IMR-90 (cell line): ENCODE measurements at regions not wholly inside any gene's neighbourhood (a gene's known extent, or its start where the extent isn't known, plus 50 kb on each side); places are given as distances from the start of the nearest gene placed in this dataset.

Source experiments
- ATAC-seq: fragments of 200-7000 bp; cut with Tn5 transposase; 2 replicates; pipeline ENCODE4 v1.9.1; 2020; ENCODE audit warnings: low read depth, mild to moderate bottlenecking, moderate library complexity
- BruUV-seq: library from RNA; stranded (reverse); fragments of 400-500 nt; replicated peaks from 2 replicates; lab custom pipeline; 2021; lab: Mats Ljungman, UMichigan
- CTCF ChIA-PET: fragments of 300-600 bp; formaldehyde crosslinking; extraction: SDS; loops from one replicate; lab custom pipeline; 2021; ENCODE audit warnings: antibody characterized with exemption; lab: Yijun Ruan, JAX
- POLR2A ChIA-PET: fragments of 300-600 bp; sonication (Branson Sonifier 250); formaldehyde crosslinking; loops from one replicate; lab custom pipeline; 2022; ENCODE audit warnings: antibody characterized with exemption; ENCODE audit not compliant: unreplicated experiment; lab: Charles Lee
- DNase-seq: peaks from one replicate; pipeline ENCODE4 v3.0.0; 2013
- H2AFZ ChIP-seq: replicated peaks from 2 replicates; pipeline ENCODE3; 2013; ENCODE audit warnings: low read length, mild to moderate bottlenecking; ENCODE audit not compliant: poor library complexity
- H2AK5ac ChIP-seq: 2 replicates; pipeline ENCODE4 v1.6.1; 2013; ENCODE audit warnings: low read depth, low read length, inconsistent platforms
- H2AK9ac ChIP-seq: replicated peaks from 2 replicates; pipeline ENCODE3; 2013; ENCODE audit warnings: mild to moderate bottlenecking, low read depth, low read length, moderate library complexity; ENCODE audit not compliant: poor library complexity
- H2BK120ac ChIP-seq: 2 replicates; pipeline ENCODE4 v1.6.1; 2013; ENCODE audit warnings: low read depth, low read length, inconsistent platforms
- H2BK15ac ChIP-seq: 3 replicates; pipeline ENCODE4 v1.6.1; 2013; ENCODE audit warnings: low read depth, low read length, inconsistent platforms
- H2BK20ac ChIP-seq: 2 replicates; pipeline ENCODE4 v1.6.1; 2013; ENCODE audit warnings: low read depth, mild to moderate bottlenecking, inconsistent platforms, low read length, moderate library complexity
- H2BK5ac ChIP-seq: 2 replicates; pipeline ENCODE4 v1.6.1; 2013; ENCODE audit warnings: mild to moderate bottlenecking, low read depth, low read length, inconsistent platforms; ENCODE audit not compliant: poor library complexity, severe bottlenecking
- H3K14ac ChIP-seq: replicated peaks from 2 replicates; pipeline ENCODE4 v1.6.1; 2013; ENCODE audit warnings: low read depth, low read length, inconsistent platforms
- H3K18ac ChIP-seq: 2 replicates; pipeline ENCODE4 v1.6.1; 2013; ENCODE audit warnings: low read depth, low read length, control low read depth
- H3K23ac ChIP-seq: 2 replicates; pipeline ENCODE4 v1.6.1; 2013; ENCODE audit warnings: low read depth, low read length, inconsistent platforms
- H3K27ac ChIP-seq: 2 replicates; pipeline ENCODE4 v1.5.1; 2013; ENCODE audit warnings: mild to moderate bottlenecking, control low read depth, low read length; ENCODE audit not compliant: insufficient read depth
- H3K27me3 ChIP-seq: 2 replicates; pipeline ENCODE4 v1.6.1; 2013; ENCODE audit warnings: low read length; ENCODE audit not compliant: control insufficient read depth, insufficient read depth
- H3K36me3 ChIP-seq: 2 replicates; pipeline ENCODE4 v1.6.1; 2013; ENCODE audit warnings: low read length, mixed read lengths; ENCODE audit not compliant: control insufficient read depth, insufficient read depth
- H3K4ac ChIP-seq: 2 replicates; pipeline ENCODE4 v1.6.1; 2013; ENCODE audit warnings: low read depth, low read length, inconsistent platforms
- H3K4me1 ChIP-seq: 2 replicates; pipeline ENCODE4 v1.6.1; 2013; ENCODE audit warnings: low read length, mixed read lengths; ENCODE audit not compliant: control insufficient read depth, insufficient read depth
- H3K4me2 ChIP-seq: 2 replicates; pipeline ENCODE4 v1.6.1; 2013; ENCODE audit warnings: low read depth, mild to moderate bottlenecking, control low read depth, low read length, moderate library complexity
- H3K4me3 ChIP-seq: 2 replicates; pipeline ENCODE4 v1.5.1; 2013; ENCODE audit warnings: low read depth, mild to moderate bottlenecking, control low read depth, low read length, moderate library complexity; ENCODE audit not compliant: insufficient read depth
- H3K56ac ChIP-seq: 2 replicates; pipeline ENCODE4 v1.6.1; 2013; ENCODE audit warnings: low read length, inconsistent platforms; ENCODE audit not compliant: insufficient read depth; ENCODE audit errors: extremely low read depth
- H3K79me1 ChIP-seq, 2 experiments: 2 replicates each; pipeline ENCODE4 v1.6.1; 2013; ENCODE audit warnings: low read length in 2 of 2, inconsistent platforms in 1 of 2, low read depth in 1 of 2
- H3K9ac ChIP-seq: 2 replicates; pipeline ENCODE4 v1.6.1; 2013; ENCODE audit warnings: low read depth, low read length, control low read depth
- H3K9me1 ChIP-seq: 2 replicates; pipeline ENCODE4 v1.6.1; 2013; ENCODE audit warnings: low read length, inconsistent platforms; ENCODE audit not compliant: insufficient read depth
- H3K9me3 ChIP-seq: 2 replicates; pipeline ENCODE4 v1.6.1; 2013; ENCODE audit warnings: low read length; ENCODE audit not compliant: control insufficient read depth, insufficient read depth
- H4K20me1 ChIP-seq: 2 replicates; pipeline ENCODE4 v1.6.1; 2013; ENCODE audit warnings: low read length, inconsistent platforms; ENCODE audit not compliant: insufficient read depth
- H4K5ac ChIP-seq: 2 replicates; pipeline ENCODE4 v1.6.1; 2013; ENCODE audit warnings: mild to moderate bottlenecking, low read depth, low read length, control low read depth
- H4K8ac ChIP-seq, 2 experiments: 2 replicates each; pipeline ENCODE4 v1.6.1; 2013; ENCODE audit warnings: low read depth in 2 of 2, low read length in 2 of 2, control low read depth in 1 of 2, inconsistent platforms in 1 of 2
- H4K91ac ChIP-seq: 2 replicates; pipeline ENCODE4 v1.6.1; 2013; ENCODE audit warnings: low read depth, low read length, inconsistent platforms; ENCODE audit not compliant: insufficient read depth
- BHLHE40 ChIP-seq: fragments of 150-350 bp; IDR thresholded peaks from 2 replicates; pipeline ENCODE4 v1.6.1; 2016; ENCODE audit warnings: mild to moderate bottlenecking, low read depth, low read length
- CEBPB ChIP-seq: IDR thresholded peaks from 2 replicates; pipeline ENCODE4 v1.6.1; 2012; ENCODE audit warnings: low read depth, low read length, improper control_type of control experiment
- CHD1 ChIP-seq: IDR thresholded peaks from 2 replicates; pipeline ENCODE4 v1.6.1; 2012; ENCODE audit warnings: low read depth, low read length, improper control_type of control experiment
- FOS ChIP-seq: fragments of 150-350 bp; IDR thresholded peaks from 2 replicates; pipeline ENCODE4 v1.6.1; 2016; ENCODE audit warnings: low read depth, low read length
- MAFK ChIP-seq: IDR thresholded peaks from 2 replicates; pipeline ENCODE4 v1.6.1; 2012; ENCODE audit warnings: low read depth, low read length, improper control_type of control experiment
- MAZ ChIP-seq: IDR thresholded peaks from 2 replicates; pipeline ENCODE4 v1.6.1; 2012; ENCODE audit warnings: low read depth, mild to moderate bottlenecking, low read length, improper control_type of control experiment, moderate library complexity, borderline replicate concordance
- MXI1 ChIP-seq: IDR thresholded peaks from 2 replicates; pipeline ENCODE4 v1.6.1; 2012; ENCODE audit warnings: low read depth, mild to moderate bottlenecking, low read length, moderate library complexity, borderline replicate concordance
- NFE2L2 ChIP-seq: fragments of 150-350 bp; IDR thresholded peaks from 2 replicates; pipeline ENCODE4 v1.6.1; 2016; ENCODE audit warnings: low read depth, mild to moderate bottlenecking, low read length
- POLR2A ChIP-seq: IDR thresholded peaks from 2 replicates; pipeline ENCODE4 v1.6.1; 2012; ENCODE audit warnings: mild to moderate bottlenecking, low read depth, low read length
- RAD21 ChIP-seq: IDR thresholded peaks from 2 replicates; pipeline ENCODE4 v1.6.1; 2012; ENCODE audit warnings: low read length, improper control_type of control experiment
- RCOR1 ChIP-seq: IDR thresholded peaks from 2 replicates; pipeline ENCODE4 v1.6.1; 2012; ENCODE audit warnings: mild to moderate bottlenecking, low read length, improper control_type of control experiment; ENCODE audit not compliant: insufficient replicate concordance
- RFX5 ChIP-seq: IDR thresholded peaks from 2 replicates; pipeline ENCODE4 v1.8.0; 2012; ENCODE audit warnings: low read depth, mild to moderate bottlenecking, low read length, moderate library complexity
- SMC3 ChIP-seq: fragments of 150-350 bp; IDR thresholded peaks from 2 replicates; pipeline ENCODE4 v1.6.1; 2016; ENCODE audit warnings: low read depth, mild to moderate bottlenecking, antibody characterized with exemption, low read length, moderate library complexity
- WGBS, 2 experiments: methylation state at CpG; one replicate each; pipeline versions ENCODE4 v1.1.5 to v1.1.7; 2013; ENCODE audit warnings: missing lambda C conversion rate in 2 of 2; ENCODE audit not compliant: insufficient read length in 1 of 2; ENCODE audit errors: extremely low coverage in 2 of 2; 5-methylcytosine and 5-hydroxymethylcytosine counted together
- dilution Hi-C: fragments of 300-500 bp; cut with HindIII; formaldehyde crosslinking; loops from one replicate; pipeline ENCODE4 v1.14.3; 2018; ENCODE audit warnings: low sequenced_read_pairs; ENCODE audit not compliant: unreplicated experiment
- in situ Hi-C: fragments of 300-500 bp; cut with MboI; formaldehyde crosslinking; loops from 3 replicates; pipeline ENCODE4 v1.14.3; 2019; ENCODE audit warnings: low sequenced_read_pairs, inconsistent platforms, mixed read lengths
- intact Hi-C: fragments of 100-400 bp; cut with micrococcal nuclease; formaldehyde crosslinking; loops from 2 replicates; pipeline ENCODE4 v1.10.0; 2022
- TF ChIP-seq, protein P1 (sequence below): fragments of 150-350 bp; IDR thresholded peaks from 2 replicates; pipeline ENCODE4 v1.6.1; 2016; ENCODE audit warnings: low read depth, mild to moderate bottlenecking, low read length, moderate library complexity, borderline replicate concordance
- TF ChIP-seq, protein P2 (sequence below): fragments of 150-350 bp; IDR thresholded peaks from 2 replicates; pipeline ENCODE4 v1.6.1; 2017; ENCODE audit warnings: mild to moderate bottlenecking, antibody characterized with exemption, low read length, low read depth
- TF ChIP-seq, protein P3 (sequence below): conservative IDR thresholded peaks from 2 replicates; pipeline ENCODE4 v1.5.1; 2012; ENCODE audit warnings: mild to moderate bottlenecking, low read depth, low read length, improper control_type of control experiment

DNA sequence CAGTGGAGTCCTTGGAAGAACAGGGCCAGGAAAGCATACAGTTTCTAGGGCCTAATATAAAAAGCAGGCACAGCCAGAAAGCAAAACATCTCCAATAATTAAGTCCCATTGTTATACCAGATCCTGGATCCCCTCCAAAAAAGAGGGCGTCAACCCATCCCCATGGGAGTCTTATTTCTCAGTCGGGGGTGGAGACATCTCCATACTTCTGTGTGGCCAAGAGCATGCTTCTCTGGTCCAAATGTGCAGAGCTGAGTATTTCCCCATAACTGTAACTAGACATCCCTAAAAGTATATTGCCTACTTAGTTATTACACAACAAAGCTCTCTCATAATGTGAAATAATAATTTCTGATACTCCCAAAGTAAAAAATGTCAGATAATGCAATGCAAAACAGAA is 104.2 kb upstream of the SOX13 start:
- dilution Hi-C loops (no loop called here), in situ Hi-C loops (no loop called here), intact Hi-C loops (no loop called here)
- H4K20me1 ChIP-seq = no peaks in the 10 kb centered on the region
- no TSS peak for BruUV-seq
- no peak overlapping the region for H3K4me2 ChIP-seq
- no peak overlapping the region for H3K18ac ChIP-seq
- H3K9me1 ChIP-seq = no peaks in the 10 kb centered on the region
- H3K9ac ChIP-seq = no peak overlapping the region
- no peak overlapping the region for H3K4me3 ChIP-seq
- no peaks in the 10 kb centered on the region for H3K4me1 ChIP-seq
- no peak overlapping the region for H2BK120ac ChIP-seq
- no peaks in the 10 kb centered on the region for H3K36me3 ChIP-seq
- no peaks in the 10 kb centered on the region for H3K27me3 ChIP-seq
- H3K79me1 ChIP-seq = no peaks in the 10 kb centered on the region
- H4K91ac ChIP-seq = no peak overlapping the region
- H2AFZ ChIP-seq = no peak overlapping the region
- H3K56ac ChIP-seq = no peak overlapping the region
- no peak overlapping the region for H4K8ac ChIP-seq
- H3K4ac ChIP-seq = no peak overlapping the region
- DNase-seq (no peak), ATAC-seq (no peak)
- H2BK5ac ChIP-seq = no peak overlapping the region
- no peak overlapping the region for H4K5ac ChIP-seq
- no peak overlapping the region for H2BK15ac ChIP-seq
- ChIA-PET CTCF (interaction anchor here (0.6 kb wide), 1 partner anchor 18 kb away, joined by 3 read pairs; no protein-coding TSS in a partner anchor), POLR2A (no interaction called here)
- TF ChIP-seq, protein P1, sequence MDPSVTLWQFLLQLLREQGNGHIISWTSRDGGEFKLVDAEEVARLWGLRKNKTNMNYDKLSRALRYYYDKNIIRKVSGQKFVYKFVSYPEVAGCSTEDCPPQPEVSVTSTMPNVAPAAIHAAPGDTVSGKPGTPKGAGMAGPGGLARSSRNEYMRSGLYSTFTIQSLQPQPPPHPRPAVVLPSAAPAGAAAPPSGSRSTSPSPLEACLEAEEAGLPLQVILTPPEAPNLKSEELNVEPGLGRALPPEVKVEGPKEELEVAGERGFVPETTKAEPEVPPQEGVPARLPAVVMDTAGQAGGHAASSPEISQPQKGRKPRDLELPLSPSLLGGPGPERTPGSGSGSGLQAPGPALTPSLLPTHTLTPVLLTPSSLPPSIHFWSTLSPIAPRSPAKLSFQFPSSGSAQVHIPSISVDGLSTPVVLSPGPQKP = no peak
- TF ChIP-seq RAD21 (no peak), RCOR1 (no peak), NFE2L2 (no peak), MAFK (no peak), SMC3 (no peak), BHLHE40 (no peak), CHD1 (no peak), CEBPB (no peak), POLR2A (no peak), MAZ (no peak), MXI1 (no peak), RFX5 (no peak), FOS (no peak)
- TF ChIP-seq, protein P2, sequence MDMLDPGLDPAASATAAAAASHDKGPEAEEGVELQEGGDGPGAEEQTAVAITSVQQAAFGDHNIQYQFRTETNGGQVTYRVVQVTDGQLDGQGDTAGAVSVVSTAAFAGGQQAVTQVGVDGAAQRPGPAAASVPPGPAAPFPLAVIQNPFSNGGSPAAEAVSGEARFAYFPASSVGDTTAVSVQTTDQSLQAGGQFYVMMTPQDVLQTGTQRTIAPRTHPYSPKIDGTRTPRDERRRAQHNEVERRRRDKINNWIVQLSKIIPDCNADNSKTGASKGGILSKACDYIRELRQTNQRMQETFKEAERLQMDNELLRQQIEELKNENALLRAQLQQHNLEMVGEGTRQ = no peak
- TF ChIP-seq, protein P3, sequence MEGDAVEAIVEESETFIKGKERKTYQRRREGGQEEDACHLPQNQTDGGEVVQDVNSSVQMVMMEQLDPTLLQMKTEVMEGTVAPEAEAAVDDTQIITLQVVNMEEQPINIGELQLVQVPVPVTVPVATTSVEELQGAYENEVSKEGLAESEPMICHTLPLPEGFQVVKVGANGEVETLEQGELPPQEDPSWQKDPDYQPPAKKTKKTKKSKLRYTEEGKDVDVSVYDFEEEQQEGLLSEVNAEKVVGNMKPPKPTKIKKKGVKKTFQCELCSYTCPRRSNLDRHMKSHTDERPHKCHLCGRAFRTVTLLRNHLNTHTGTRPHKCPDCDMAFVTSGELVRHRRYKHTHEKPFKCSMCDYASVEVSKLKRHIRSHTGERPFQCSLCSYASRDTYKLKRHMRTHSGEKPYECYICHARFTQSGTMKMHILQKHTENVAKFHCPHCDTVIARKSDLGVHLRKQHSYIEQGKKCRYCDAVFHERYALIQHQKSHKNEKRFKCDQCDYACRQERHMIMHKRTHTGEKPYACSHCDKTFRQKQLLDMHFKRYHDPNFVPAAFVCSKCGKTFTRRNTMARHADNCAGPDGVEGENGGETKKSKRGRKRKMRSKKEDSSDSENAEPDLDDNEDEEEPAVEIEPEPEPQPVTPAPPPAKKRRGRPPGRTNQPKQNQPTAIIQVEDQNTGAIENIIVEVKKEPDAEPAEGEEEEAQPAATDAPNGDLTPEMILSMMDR = no peak
- WGBS, 2 experiments = no CpG with 5 or more reads among the region's 2 CpGs
- H2BK20ac ChIP-seq = no peak overlapping the region
- H2AK5ac ChIP-seq = no peak overlapping the region
- H3K9me3 ChIP-seq = peaks cover 8% of the 10 kb centered on the region
- H3K14ac ChIP-seq = no peak overlapping the region
- H3K23ac ChIP-seq = no peak overlapping the region
- no peak overlapping the region for H2AK9ac ChIP-seq
- no peak overlapping the region for H3K27ac ChIP-seq
